ENCODE measurements at regions not wholly inside any gene's neighbourhood (a gene's known extent, or its start where the extent isn't known, plus 50 kb on each side); places are given as distances from the start of the nearest gene placed in this dataset.

DNA sequence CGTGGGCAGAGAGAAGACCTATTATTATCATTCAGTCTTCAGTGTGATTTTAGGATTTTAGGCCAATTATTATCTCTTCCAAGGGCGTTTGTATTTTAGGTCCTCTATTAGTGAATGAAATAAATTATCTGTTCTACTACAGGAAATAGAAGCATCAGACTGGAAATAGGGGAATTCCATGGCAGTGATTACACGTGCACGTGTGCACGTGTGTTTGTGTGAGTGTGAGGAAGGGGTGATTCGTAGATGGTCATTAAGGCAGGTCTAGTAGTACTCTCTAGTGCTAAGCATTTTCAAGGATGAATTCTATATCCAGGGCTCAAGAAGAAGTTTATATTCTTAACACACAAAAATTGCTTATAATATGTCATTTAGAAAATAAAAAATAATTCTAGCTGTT lies 623.2 kb downstream of the GATA3 start:
- TF ChIP-seq EZH2 (IDR thresholded peaks at IDR 0.05; ENCODE audit: insufficient read depth, poor library complexity, severe bottlenecking) (no peak), EZH2phosphoT487 (IDR thresholded peaks at IDR 0.05; ENCODE audit: insufficient read depth, low read depth) (no peak)
